Fibroblast of the aortic adventitia (primary cell): ENCODE measurements at regions not wholly inside any gene's neighbourhood (a gene's known extent, or its start where the extent isn't known, plus 50 kb on each side); places are given as distances from the start of the nearest gene placed in this dataset.

Experiments
- DNase-seq: peaks from one replicate; pipeline ENCODE4 v3.0.0-alpha.2; 2010; ENCODE audit warnings: low read depth
- H3K4me3 ChIP-seq: 2 replicates; pipeline ENCODE4 v1.5.1; 2011; ENCODE audit warnings: low read depth, mild to moderate bottlenecking, control low read depth, low read length, moderate library complexity
- TF ChIP-seq, protein P1 (sequence below): IDR thresholded peaks from 2 replicates; pipeline ENCODE4 v1.5.1; 2011; ENCODE audit warnings: mild to moderate bottlenecking, low read length, control low read depth, inconsistent platforms; ENCODE audit not compliant: insufficient read depth

DNA sequence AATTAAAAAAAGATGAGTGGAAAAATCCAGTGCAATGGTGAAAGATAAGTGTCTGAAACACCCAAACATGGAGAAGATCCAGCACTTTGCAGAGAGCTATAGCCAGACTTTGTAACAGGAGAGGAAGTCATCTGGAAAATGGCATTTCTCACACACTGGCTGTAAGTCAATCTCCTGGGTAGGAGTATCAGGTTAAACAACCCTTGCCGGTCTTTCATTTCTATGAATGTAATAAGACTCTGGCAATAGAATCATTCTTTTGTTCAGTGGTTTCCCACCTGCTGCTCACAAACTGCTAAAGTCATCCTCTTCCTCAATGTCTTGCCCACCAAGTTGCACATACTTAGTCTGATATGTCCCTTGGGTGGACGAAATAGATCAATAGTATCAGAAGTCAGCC is 94.0 kb upstream of the ATP8A1 start:
- TF ChIP-seq, protein P1, sequence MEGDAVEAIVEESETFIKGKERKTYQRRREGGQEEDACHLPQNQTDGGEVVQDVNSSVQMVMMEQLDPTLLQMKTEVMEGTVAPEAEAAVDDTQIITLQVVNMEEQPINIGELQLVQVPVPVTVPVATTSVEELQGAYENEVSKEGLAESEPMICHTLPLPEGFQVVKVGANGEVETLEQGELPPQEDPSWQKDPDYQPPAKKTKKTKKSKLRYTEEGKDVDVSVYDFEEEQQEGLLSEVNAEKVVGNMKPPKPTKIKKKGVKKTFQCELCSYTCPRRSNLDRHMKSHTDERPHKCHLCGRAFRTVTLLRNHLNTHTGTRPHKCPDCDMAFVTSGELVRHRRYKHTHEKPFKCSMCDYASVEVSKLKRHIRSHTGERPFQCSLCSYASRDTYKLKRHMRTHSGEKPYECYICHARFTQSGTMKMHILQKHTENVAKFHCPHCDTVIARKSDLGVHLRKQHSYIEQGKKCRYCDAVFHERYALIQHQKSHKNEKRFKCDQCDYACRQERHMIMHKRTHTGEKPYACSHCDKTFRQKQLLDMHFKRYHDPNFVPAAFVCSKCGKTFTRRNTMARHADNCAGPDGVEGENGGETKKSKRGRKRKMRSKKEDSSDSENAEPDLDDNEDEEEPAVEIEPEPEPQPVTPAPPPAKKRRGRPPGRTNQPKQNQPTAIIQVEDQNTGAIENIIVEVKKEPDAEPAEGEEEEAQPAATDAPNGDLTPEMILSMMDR, result no peak

DNA sequence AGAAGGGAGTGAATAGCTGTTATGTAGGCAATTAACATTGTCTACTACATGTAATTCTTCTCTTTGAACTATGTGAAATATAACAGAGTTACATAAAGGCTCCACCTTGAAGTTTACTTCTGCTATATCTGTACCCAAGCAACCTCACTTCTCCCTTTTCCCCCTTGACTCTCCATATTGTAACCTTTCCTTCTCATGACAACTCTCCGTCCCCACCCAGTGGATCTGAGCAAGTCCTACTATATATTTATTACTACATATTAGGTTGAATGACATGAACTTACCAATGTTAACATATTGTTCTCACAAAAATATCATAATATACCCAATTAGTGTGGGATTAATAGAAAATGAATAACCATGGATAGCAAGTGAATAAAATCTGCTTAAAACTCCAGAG is 93.2 kb upstream of the ATP8A1 start:
- no peak overlapping the region for H3K4me3 ChIP-seq
- DNase-seq, result peak; percentile 30
- TF ChIP-seq, protein P1, result peak; percentile 16

More for the DNA sequence above, 94.0 kb upstream of the ATP8A1 start:
- no peak overlapping the region for H3K4me3 ChIP-seq
- no peak for DNase-seq

GRCh38 chr4:42747971-42748370 is 91.1 kb upstream of the ATP8A1 start:
- TF ChIP-seq, protein P1, result no peak
- DNase-seq, result no peak

GRCh38 chr4:42736527-42737195 is 79.8 kb upstream of the ATP8A1 start:
- no peak for DNase-seq
- no peak overlapping the region for H3K4me3 ChIP-seq
- TF ChIP-seq, protein P1, result no peak

More at GRCh38 chr4:42747971-42748370, 91.1 kb upstream of the ATP8A1 start:
- H3K4me3 ChIP-seq, result no peak overlapping the region

GRCh38 chr4:42733380-42733779 is 76.5 kb upstream of the ATP8A1 start:
- DNase-seq, result no peak
- TF ChIP-seq, protein P1, result no peak
- no peak overlapping the region for H3K4me3 ChIP-seq

- TF ChIP-seq, protein P1, result no peak
- no peak overlapping the region for H3K4me3 ChIP-seq
- no peak for DNase-seq
Measured at GRCh38 chr4:42732776-42733175, 75.9 kb upstream of the ATP8A1 start.
